ENCODE measurements at regions not wholly inside any gene's neighbourhood (a gene's known extent, or its start where the extent isn't known, plus 50 kb on each side); places are given as distances from the start of the nearest gene placed in this dataset.

DNA sequence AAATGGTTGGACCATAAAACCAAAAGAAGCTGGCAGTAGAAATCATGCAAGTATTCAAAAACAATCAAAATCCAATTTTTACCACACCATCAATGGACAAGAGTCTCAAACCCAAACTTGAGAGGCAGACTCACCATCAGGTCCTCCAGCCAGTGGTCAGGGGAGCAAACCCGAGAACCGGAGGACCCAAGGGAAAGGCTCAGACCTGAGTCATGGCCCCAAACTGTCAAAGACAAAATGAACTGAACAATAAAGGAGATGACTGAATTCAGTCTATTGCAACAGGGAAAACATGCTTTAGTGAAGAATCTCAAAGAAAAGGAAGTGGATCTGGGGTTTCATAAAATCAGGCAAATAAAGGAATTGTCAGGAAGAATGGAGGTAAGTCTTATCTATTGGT is 150.7 kb upstream of the MGAT5 start:
- Histone ChIP-seq H2AFZ (ENCODE audit: low read depth, low read length) (no peak overlapping the region), H3K9me3 (ENCODE audit: insufficient read depth, low read length) (no peaks in the 10 kb centered on the region), H3K79me2 (ENCODE audit: low read length) (no peaks in the 10 kb centered on the region), H3K27me3 (ENCODE audit: low read depth, low read length) (peaks cover 37% of the 10 kb centered on the region), H4K20me1 (ENCODE audit: insufficient read depth, low read length) (no peaks in the 10 kb centered on the region), H3K4me3 (ENCODE audit: low read length) (no peak overlapping the region), H3K36me3 (replicated peaks; ENCODE audit: low read depth, low read length) (no peaks in the 10 kb centered on the region), H3K9ac (ENCODE audit: low read length) (no peak overlapping the region), H3K4me1 (ENCODE audit: low read length) (no peaks in the 10 kb centered on the region), H3K4me2 (ENCODE audit: low read length) (no peak overlapping the region), H3K27ac (ENCODE audit: low read length) (no peak overlapping the region)
- no peak for TF ChIP-seq EZH2phosphoT487 (IDR thresholded peaks at IDR 0.05; ENCODE audit: low read depth)
- TF ChIP-seq, protein P1, sequence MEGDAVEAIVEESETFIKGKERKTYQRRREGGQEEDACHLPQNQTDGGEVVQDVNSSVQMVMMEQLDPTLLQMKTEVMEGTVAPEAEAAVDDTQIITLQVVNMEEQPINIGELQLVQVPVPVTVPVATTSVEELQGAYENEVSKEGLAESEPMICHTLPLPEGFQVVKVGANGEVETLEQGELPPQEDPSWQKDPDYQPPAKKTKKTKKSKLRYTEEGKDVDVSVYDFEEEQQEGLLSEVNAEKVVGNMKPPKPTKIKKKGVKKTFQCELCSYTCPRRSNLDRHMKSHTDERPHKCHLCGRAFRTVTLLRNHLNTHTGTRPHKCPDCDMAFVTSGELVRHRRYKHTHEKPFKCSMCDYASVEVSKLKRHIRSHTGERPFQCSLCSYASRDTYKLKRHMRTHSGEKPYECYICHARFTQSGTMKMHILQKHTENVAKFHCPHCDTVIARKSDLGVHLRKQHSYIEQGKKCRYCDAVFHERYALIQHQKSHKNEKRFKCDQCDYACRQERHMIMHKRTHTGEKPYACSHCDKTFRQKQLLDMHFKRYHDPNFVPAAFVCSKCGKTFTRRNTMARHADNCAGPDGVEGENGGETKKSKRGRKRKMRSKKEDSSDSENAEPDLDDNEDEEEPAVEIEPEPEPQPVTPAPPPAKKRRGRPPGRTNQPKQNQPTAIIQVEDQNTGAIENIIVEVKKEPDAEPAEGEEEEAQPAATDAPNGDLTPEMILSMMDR (IDR thresholded peaks at IDR 0.05; ENCODE audit: low read depth, low read length), result no peak

DNA sequence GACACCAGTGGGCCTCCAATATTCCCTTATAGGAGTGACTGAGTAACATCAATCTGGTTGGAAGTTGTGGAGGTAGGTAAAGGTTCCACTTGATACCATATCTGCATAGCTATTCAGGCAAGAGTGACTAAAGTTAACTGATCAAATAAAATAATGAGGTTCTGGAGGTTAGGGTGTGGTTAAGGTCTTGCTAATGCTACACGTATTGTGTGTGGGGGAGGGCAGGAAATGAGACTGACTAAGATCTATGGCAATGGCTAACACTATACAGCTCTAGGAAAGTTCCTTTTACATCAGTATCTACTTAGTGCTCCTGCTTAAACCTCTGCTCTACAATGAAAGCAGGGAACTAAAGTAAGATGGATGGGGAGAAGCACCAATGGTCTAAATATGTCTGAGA is 149.1 kb upstream of the MGAT5 start:
- Histone ChIP-seq H3K36me3 (replicated peaks; ENCODE audit: low read depth, low read length) (no peaks in the 10 kb centered on the region), H4K20me1 (ENCODE audit: insufficient read depth, low read length) (no peaks in the 10 kb centered on the region)
- TF ChIP-seq, protein P1 (IDR thresholded peaks at IDR 0.05; ENCODE audit: low read depth, low read length), result no peak
- TF ChIP-seq EZH2phosphoT487 (IDR thresholded peaks at IDR 0.05; ENCODE audit: low read depth), result no peak

DNA sequence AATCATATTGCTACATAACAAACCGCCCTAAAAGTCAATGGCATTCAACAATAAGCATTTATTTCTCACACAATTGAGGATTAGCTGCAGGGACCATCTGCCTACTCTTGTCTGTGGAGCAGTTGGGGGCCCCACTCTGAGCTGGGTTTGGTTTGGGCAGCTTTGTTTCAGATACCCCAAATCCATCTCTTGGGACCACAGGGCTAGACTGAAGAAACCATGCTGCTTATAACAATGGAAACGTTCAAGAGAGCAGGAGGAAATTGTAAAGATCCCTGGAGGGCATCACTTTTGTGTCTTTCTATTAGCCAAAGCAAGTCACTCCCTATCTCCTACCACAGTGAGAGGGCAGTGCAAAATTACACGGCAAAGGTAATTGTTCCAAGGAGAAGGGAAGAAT is 146.5 kb upstream of the MGAT5 start:
- Histone ChIP-seq H3K9me3 (ENCODE audit: insufficient read depth, low read length) (no peaks in the 10 kb centered on the region), H3K4me3 (ENCODE audit: low read length) (no peak overlapping the region), H3K4me2 (ENCODE audit: low read length) (no peak overlapping the region), H3K4me1 (ENCODE audit: low read length) (no peaks in the 10 kb centered on the region), H3K9ac (ENCODE audit: low read length) (no peak overlapping the region), H3K27me3 (ENCODE audit: low read depth, low read length) (peaks cover 17% of the 10 kb centered on the region), H3K27ac (ENCODE audit: low read length) (no peak overlapping the region), H3K36me3 (replicated peaks; ENCODE audit: low read depth, low read length) (no peaks in the 10 kb centered on the region), H4K20me1 (ENCODE audit: insufficient read depth, low read length) (no peaks in the 10 kb centered on the region), H2AFZ (ENCODE audit: low read depth, low read length) (no peak overlapping the region), H3K79me2 (ENCODE audit: low read length) (no peaks in the 10 kb centered on the region)
- no peak for TF ChIP-seq EZH2phosphoT487 (IDR thresholded peaks at IDR 0.05; ENCODE audit: low read depth)
- TF ChIP-seq, protein P1 (IDR thresholded peaks at IDR 0.05; ENCODE audit: low read depth, low read length), result no peak

More for the DNA sequence above, 149.1 kb upstream of the MGAT5 start:
- Histone ChIP-seq H3K9ac (ENCODE audit: low read length) (no peak overlapping the region), H3K4me3 (ENCODE audit: low read length) (no peak overlapping the region), H2AFZ (ENCODE audit: low read depth, low read length) (no peak overlapping the region), H3K79me2 (ENCODE audit: low read length) (no peaks in the 10 kb centered on the region), H3K4me1 (ENCODE audit: low read length) (no peaks in the 10 kb centered on the region), H3K27me3 (ENCODE audit: low read depth, low read length) (peaks cover 24% of the 10 kb centered on the region), H3K9me3 (ENCODE audit: insufficient read depth, low read length) (no peaks in the 10 kb centered on the region), H3K4me2 (ENCODE audit: low read length) (no peak overlapping the region), H3K27ac (ENCODE audit: low read length) (no peak overlapping the region)

DNA sequence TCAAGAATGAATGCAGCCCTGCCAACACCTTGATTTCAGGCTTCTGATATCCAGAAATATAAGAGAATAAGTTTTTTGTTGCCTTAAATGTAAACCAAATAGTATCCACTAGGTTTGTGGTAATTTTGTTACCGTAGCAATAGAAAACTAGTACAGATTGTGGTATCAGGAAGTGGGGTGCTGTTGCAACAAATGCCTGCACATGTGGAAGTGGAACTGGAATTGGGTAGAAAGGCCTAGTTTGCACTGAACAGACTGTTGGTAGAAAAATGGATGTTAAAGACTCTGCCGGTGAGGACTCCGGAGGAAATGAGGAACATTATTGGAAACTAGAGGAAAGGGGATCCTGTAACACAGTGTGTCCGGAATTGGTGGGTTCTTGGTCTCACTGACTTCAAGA is 145.8 kb upstream of the MGAT5 start:
- Histone ChIP-seq H3K9me3 (ENCODE audit: insufficient read depth, low read length) (no peaks in the 10 kb centered on the region), H3K9ac (ENCODE audit: low read length) (no peak overlapping the region), H4K20me1 (ENCODE audit: insufficient read depth, low read length) (no peaks in the 10 kb centered on the region), H2AFZ (ENCODE audit: low read depth, low read length) (no peak overlapping the region), H3K4me1 (ENCODE audit: low read length) (no peaks in the 10 kb centered on the region), H3K27ac (ENCODE audit: low read length) (no peak overlapping the region), H3K4me2 (ENCODE audit: low read length) (no peak overlapping the region), H3K27me3 (ENCODE audit: low read depth, low read length) (peaks cover 18% of the 10 kb centered on the region), H3K36me3 (replicated peaks; ENCODE audit: low read depth, low read length) (no peaks in the 10 kb centered on the region), H3K79me2 (ENCODE audit: low read length) (no peaks in the 10 kb centered on the region), H3K4me3 (ENCODE audit: low read length) (no peak overlapping the region)
- TF ChIP-seq EZH2phosphoT487 (IDR thresholded peaks at IDR 0.05; ENCODE audit: low read depth), result no peak
- TF ChIP-seq, protein P1 (IDR thresholded peaks at IDR 0.05; ENCODE audit: low read depth, low read length), result no peak

Measured in OCI-LY3 (cell line).